Posterior cingulate gyrus (tissue), 11 donors: ENCODE measurements at regions not wholly inside any gene's neighbourhood (a gene's known extent, or its start where the extent isn't known, plus 50 kb on each side); places are given as distances from the start of the nearest gene placed in this dataset.
"Not testable (repeated sequence)": the region's sequence is repeated elsewhere in the genome, so short reads cannot be mapped to it uniquely, and the experiment has no call there.

Experiments
- DNase-seq, 10 donors: peaks; one replicate each; pipeline versions ENCODE4 v3.0.0 to v3.0.0-alpha.2; 2020 to 2021; ENCODE audit warnings: mixed read lengths in 3 of 10
- intact Hi-C: fragments of 100-400 bp; cut with DNase I; formaldehyde crosslinking; loops from one replicate; pipeline ENCODE4 v1.15.1; 2023

GRCh38 chr14:105600195-105600938 is 74.0 kb downstream of the TMEM121 start:
- intact Hi-C loops, result not testable (repeated sequence)
- peak in 3 of 10 donors; percentile 57 to 61 (median 61) for DNase-seq

GRCh38 chr14:105600939-105601359 is 74.6 kb downstream of the TMEM121 start:
- peak in 2 of 10 donors; percentile 70 to 81 for DNase-seq

DNA sequence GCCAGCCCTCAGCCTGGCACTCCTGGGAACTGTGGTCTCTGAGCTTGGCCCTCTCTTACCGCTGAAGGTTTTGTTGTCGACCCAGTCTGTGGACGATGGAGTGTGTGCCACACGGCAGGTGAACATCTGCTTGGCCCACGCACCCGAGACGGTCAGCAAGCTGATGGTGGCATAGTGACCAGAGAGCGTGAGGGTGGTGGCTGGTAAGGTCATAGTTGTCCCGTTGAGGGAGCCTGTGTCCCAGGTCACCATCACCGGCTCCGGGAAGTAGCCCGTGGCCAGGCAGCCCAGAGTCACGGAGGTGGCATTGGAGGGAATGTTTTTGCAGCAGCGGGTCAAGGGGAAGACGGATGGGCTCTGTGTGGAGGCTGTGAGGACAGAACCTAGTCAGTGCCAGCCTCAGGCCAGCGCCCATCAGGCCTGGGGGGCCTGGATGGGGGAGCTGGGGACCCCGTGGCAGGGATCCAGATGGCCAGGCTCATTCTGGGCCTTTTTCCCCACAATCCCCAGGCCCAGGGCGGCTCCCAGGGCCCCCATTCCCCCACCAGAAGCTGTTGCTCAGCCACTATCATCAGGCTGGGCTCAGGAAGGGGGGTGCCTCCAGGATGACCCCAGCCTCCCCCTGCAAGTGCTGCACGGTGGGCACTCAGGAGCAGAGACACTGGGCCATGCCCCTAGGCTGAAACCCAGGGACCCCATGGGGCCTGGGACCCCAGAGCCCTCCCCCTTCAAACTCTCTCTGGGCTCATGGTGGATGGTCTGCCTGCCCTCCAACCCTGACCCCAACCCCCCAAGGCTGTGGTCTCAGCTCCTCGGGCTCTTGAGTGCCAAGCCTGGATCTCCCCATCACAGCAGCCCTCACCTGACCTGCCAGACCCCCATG is 75.2 kb downstream of the TMEM121 start:
- intact Hi-C loops, result no loop called here
- peak in 3 of 10 donors; percentile 55 to 71 (median 70) for DNase-seq

More at GRCh38 chr14:105600939-105601359, 74.6 kb downstream of the TMEM121 start:
- intact Hi-C loops, result no loop called here

- DNase-seq, result peak in 3 of 10 donors; percentile 52 to 74 (median 67)
- intact Hi-C loops, result no loop called here
These were observed 75.9 kb downstream of the TMEM121 start for GRCh38 chr14:105602243-105602750.

GRCh38 chr14:105602799-105603793 is 76.7 kb downstream of the TMEM121 start:
- intact Hi-C loops, result no loop called here
- peak in 3 of 10 donors; percentile 56 to 82 (median 59) for DNase-seq

- DNase-seq, result peak in 3 of 10 donors; percentile 35 to 77 (median 64)
- intact Hi-C loops, result not testable (repeated sequence)
These were observed 78.4 kb downstream of the TMEM121 start for GRCh38 chr14:105604531-105605463.

GRCh38 chr14:105605464-105606304 is 79.3 kb downstream of the TMEM121 start:
- DNase-seq, result peak in 3 of 10 donors; percentile 66 to 78 (median 75)
- intact Hi-C loops, result no loop called here

DNA sequence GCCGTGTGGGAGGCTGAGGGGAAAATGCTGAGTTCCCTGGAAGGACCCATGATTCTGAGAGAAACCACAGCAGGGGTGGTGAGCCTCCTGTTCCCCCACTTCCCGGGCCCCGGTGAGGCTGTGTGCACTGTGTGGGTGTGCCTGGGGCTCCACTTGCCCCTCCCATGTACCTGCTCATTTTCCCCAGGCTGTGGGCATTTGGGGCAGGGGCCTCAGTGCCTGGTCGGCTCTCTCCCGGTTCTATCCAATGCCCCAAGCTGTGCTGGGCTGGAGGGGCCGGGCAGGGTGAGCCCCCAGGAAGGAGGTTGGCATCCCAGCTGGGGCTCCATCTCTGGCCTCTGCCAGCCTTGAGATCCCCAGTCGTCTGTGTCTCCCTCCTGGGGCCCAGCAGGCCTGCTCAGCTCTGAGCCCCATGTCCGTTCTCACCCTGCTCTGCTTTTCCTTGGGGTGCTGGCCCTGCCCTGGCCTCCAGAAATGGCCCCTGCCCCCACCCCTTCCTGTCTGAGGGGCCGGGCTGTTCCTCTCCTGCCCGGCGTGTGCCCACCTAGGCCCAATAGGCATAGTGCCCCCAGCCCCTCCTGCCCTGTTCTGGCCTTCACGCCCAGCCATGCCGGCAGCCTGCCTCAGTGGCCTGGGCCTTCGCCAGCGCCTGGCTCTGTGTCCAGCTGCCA is 80.1 kb downstream of the TMEM121 start:
- peak in 4 of 10 donors; percentile 2 to 57 (median 49) for DNase-seq
- intact Hi-C loops, result not testable (repeated sequence)

- intact Hi-C loops, result not testable (repeated sequence)
- peak in 2 of 10 donors; percentile 66 to 81 for DNase-seq
These were observed 80.6 kb downstream of the TMEM121 start for GRCh38 chr14:105607025-105607424.

- intact Hi-C loops, result not testable (repeated sequence)
These were observed 88.6 kb downstream of the TMEM121 start for GRCh38 chr14:105614987-105615386.

GRCh38 chr14:105615986-105616801 is 89.8 kb downstream of the TMEM121 start:
- peak in 3 of 10 donors; percentile 45 to 77 (median 77) for DNase-seq
- intact Hi-C loops, result not testable (repeated sequence)

More at GRCh38 chr14:105614987-105615386, 88.6 kb downstream of the TMEM121 start:
- peak in 1 of 10 donors; percentile 3 for DNase-seq

GRCh38 chr14:105616802-105617192 is 90.4 kb downstream of the TMEM121 start:
- peak in 4 of 10 donors; percentile 25 to 87 (median 68) for DNase-seq
- intact Hi-C loops, result no loop called here

DNA sequence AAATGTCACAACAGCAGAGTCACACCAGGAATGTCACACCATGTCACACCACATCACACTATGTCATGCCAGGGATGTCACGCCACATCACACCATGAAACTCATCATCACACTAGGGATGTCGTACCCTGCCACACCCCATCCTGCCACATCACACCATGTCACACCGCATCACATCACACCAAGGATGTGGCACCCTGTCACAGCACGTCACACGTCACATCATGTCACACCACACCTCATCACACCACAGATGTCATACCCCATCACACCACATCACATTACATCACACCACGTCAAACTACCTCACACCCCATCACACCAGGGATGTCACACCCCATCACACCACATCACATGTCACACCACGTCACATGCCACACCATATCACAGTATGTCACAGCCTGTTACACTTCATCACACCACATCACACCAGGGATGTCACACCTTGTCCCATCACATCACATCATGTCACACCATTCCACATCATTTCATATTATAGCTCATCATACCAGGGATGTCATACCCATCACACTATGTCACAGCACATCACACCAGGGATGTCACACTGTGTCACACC is 90.9 kb downstream of the TMEM121 start:
- DNase-seq, result peak in 1 of 10 donors; percentile 63
- intact Hi-C loops, result no loop called here

GRCh38 chr14:105617805-105618204 is 91.4 kb downstream of the TMEM121 start:
- intact Hi-C loops, result not testable (repeated sequence)
- peak in 1 of 10 donors; percentile 77 for DNase-seq

DNA sequence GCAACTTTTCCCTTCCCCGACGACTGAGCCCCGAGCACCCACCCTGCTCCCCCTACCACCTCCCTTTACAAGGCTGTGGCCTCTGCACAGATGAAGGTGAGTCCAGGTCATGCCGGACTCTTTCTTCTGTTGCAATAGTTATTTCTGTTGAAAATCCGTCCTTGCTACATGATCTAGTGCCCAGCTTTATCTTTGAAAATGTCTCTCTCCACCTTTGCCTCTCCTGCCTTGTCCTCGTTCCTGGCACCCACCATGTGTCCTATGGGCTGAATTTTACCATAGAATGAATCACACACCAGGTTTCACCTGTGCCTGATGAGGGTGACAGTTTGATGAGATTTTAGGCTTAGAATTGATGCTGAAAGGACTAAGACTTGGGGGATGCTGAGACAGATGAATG is 92.9 kb downstream of the TMEM121 start:
- DNase-seq, result peak in 1 of 10 donors; percentile 1
- intact Hi-C loops, result not testable (repeated sequence)
